Mesodermal cell (in vitro differentiated cells): ENCODE measurements at regions not wholly inside any gene's neighbourhood (a gene's known extent, or its start where the extent isn't known, plus 50 kb on each side); places are given as distances from the start of the nearest gene placed in this dataset.

ENCODE experiments used
- H3K27ac ChIP-seq: 2 replicates; pipeline ENCODE4 v1.7.0; 2013; ENCODE audit warnings: mild to moderate bottlenecking, low read depth, low read length, moderate library complexity; ENCODE audit not compliant: severe bottlenecking
- H3K36me3 ChIP-seq: 2 replicates; pipeline ENCODE4 v1.7.1; 2013; ENCODE audit warnings: mild to moderate bottlenecking, low read length, moderate library complexity; ENCODE audit not compliant: control insufficient read depth, insufficient read depth
- H3K4me1 ChIP-seq: one replicate; pipeline ENCODE4 v1.7.1; 2013; ENCODE audit warnings: mild to moderate bottlenecking, low read length; ENCODE audit not compliant: insufficient read depth, control insufficient read depth, poor library complexity, severe bottlenecking
- H3K4me3 ChIP-seq: 2 replicates; pipeline ENCODE4 v1.7.0; 2013; ENCODE audit warnings: low read length, control low read depth, mild to moderate bottlenecking; ENCODE audit not compliant: insufficient read depth, poor library complexity, severe bottlenecking; ENCODE audit errors: extremely low read depth
- H3K9me3 ChIP-seq: 2 replicates; pipeline ENCODE4 v1.7.1; 2013; ENCODE audit warnings: mild to moderate bottlenecking, low read length, moderate library complexity; ENCODE audit not compliant: control insufficient read depth
- WGBS, 2 experiments: methylation state at CpG; one replicate each; pipeline ENCODE4 v1.1.5; 2013; ENCODE audit warnings: missing lambda C conversion rate in 2 of 2; ENCODE audit not compliant: insufficient coverage in 2 of 2; 5-methylcytosine and 5-hydroxymethylcytosine counted together

- Histone ChIP-seq H3K36me3 (no peaks in the 10 kb centered on the region), H3K4me1 (no peaks in the 10 kb centered on the region), H3K9me3 (no peaks in the 10 kb centered on the region), H3K27ac (no peak overlapping the region), H3K4me3 (no peak overlapping the region)
- 89 to 100% methylated on average over 2 to 3 of the region's 4 CpGs for WGBS, 2 experiments
Measured at GRCh38 chr12:92614502-92614901, 88.3 kb upstream of the PLEKHG7 start.

- H3K4me1 ChIP-seq: no peaks in the 10 kb centered on the region
- no peak overlapping the region for H3K27ac ChIP-seq
- no peak overlapping the region for H3K4me3 ChIP-seq
- H3K36me3 ChIP-seq: no peaks in the 10 kb centered on the region
- no peaks in the 10 kb centered on the region for H3K9me3 ChIP-seq
- WGBS, 2 experiments: 100% methylated on average over 1 of the region's 2 CpGs; no CpG with 5 or more reads in 1 of the 2 experiments
Measured at GRCh38 chr12:92614001-92614400, 88.8 kb upstream of the PLEKHG7 start.

GRCh38 chr12:92612611-92613010, 90.2 kb upstream of the PLEKHG7 start:
- no peak overlapping the region for H3K27ac ChIP-seq
- WGBS, 2 experiments: 85 to 92% methylated on average over 1 to 2 of the region's 2 CpGs
- H3K36me3 ChIP-seq: no peaks in the 10 kb centered on the region
- H3K4me3 ChIP-seq: no peak overlapping the region
- H3K4me1 ChIP-seq: no peaks in the 10 kb centered on the region
- H3K9me3 ChIP-seq: no peaks in the 10 kb centered on the region

GRCh38 chr12:92608151-92609091, 94.4 kb upstream of the PLEKHG7 start:
- Histone ChIP-seq H3K9me3 (peaks cover 4% of the 10 kb centered on the region), H3K27ac (no peak overlapping the region), H3K4me1 (no peaks in the 10 kb centered on the region), H3K36me3 (no peaks in the 10 kb centered on the region), H3K4me3 (no peak overlapping the region)
- 68 to 88% methylated on average over 4 to 7 of the region's 8 CpGs for WGBS, 2 experiments

GRCh38 chr12:92606956-92607355, 95.8 kb upstream of the PLEKHG7 start:
- no peaks in the 10 kb centered on the region for H3K36me3 ChIP-seq
- WGBS, 2 experiments: 73% methylated on average over 2 of the region's 2 CpGs; no CpG with 5 or more reads in 1 of the 2 experiments
- peaks cover 4% of the 10 kb centered on the region for H3K9me3 ChIP-seq
- H3K4me1 ChIP-seq: no peaks in the 10 kb centered on the region
- H3K27ac ChIP-seq: no peak overlapping the region
- H3K4me3 ChIP-seq: no peak overlapping the region

- no peak overlapping the region for H3K4me3 ChIP-seq
- H3K4me1 ChIP-seq: no peaks in the 10 kb centered on the region
- no peaks in the 10 kb centered on the region for H3K36me3 ChIP-seq
- H3K9me3 ChIP-seq: peaks cover 5% of the 10 kb centered on the region
- 93% methylated on average over 2 of the region's 3 CpGs; no CpG with 5 or more reads in 1 of the 2 experiments for WGBS, 2 experiments
- H3K27ac ChIP-seq: no peak overlapping the region
Measured at GRCh38 chr12:92605621-92606170, 97.1 kb upstream of the PLEKHG7 start.

GRCh38 chr12:92604786-92605185, 98.0 kb upstream of the PLEKHG7 start:
- no peaks in the 10 kb centered on the region for H3K36me3 ChIP-seq
- peaks cover 14% of the 10 kb centered on the region for H3K9me3 ChIP-seq
- no peaks in the 10 kb centered on the region for H3K4me1 ChIP-seq
- H3K27ac ChIP-seq: no peak overlapping the region
- H3K4me3 ChIP-seq: no peak overlapping the region

GRCh38 chr12:92603741-92604432, 98.9 kb upstream of the PLEKHG7 start:
- Histone ChIP-seq H3K27ac (no peak overlapping the region), H3K4me1 (no peaks in the 10 kb centered on the region), H3K9me3 (peaks cover 18% of the 10 kb centered on the region), H3K4me3 (no peak overlapping the region), H3K36me3 (no peaks in the 10 kb centered on the region)
- WGBS, 2 experiments: no CpG with 5 or more reads among the region's 2 CpGs

- peaks cover 22% of the 10 kb centered on the region for H3K9me3 ChIP-seq
- H3K36me3 ChIP-seq: no peaks in the 10 kb centered on the region
- no peak overlapping the region for H3K27ac ChIP-seq
- WGBS, 2 experiments: no CpG with 5 or more reads among the region's 2 CpGs
- no peaks in the 10 kb centered on the region for H3K4me1 ChIP-seq
- H3K4me3 ChIP-seq: no peak overlapping the region
Measured at GRCh38 chr12:92602930-92603623, 99.7 kb upstream of the PLEKHG7 start.

- Histone ChIP-seq H3K9me3 (peaks cover 22% of the 10 kb centered on the region), H3K36me3 (no peaks in the 10 kb centered on the region), H3K4me3 (no peak overlapping the region), H3K27ac (no peak overlapping the region), H3K4me1 (no peaks in the 10 kb centered on the region)
- 100% methylated on average over 1 of the region's 2 CpGs; no CpG with 5 or more reads in 1 of the 2 experiments for WGBS, 2 experiments
Measured at GRCh38 chr12:92602476-92602875, 100.3 kb upstream of the PLEKHG7 start.
